Endothelial cell of umbilical vein (primary cell): ENCODE measurements at regions not wholly inside any gene's neighbourhood (a gene's known extent, or its start where the extent isn't known, plus 50 kb on each side); places are given as distances from the start of the nearest gene placed in this dataset.

Experiments
- BruUV-seq: library from RNA; stranded (reverse); fragments of 400-500 nt; replicated peaks from 2 replicates; lab custom pipeline; 2021; lab: Mats Ljungman, UMichigan
- CTCF ChIA-PET: fragments of 300-600, 350-600 bp; sonication (Branson Sonifier 250); formaldehyde crosslinking; loops from one replicate; lab custom pipeline; 2021; ENCODE audit warnings: antibody characterized with exemption, inconsistent platforms; lab: Charles Lee
- POLR2A ChIA-PET: fragments of 300-600, 350-600 bp; sonication (Branson Sonifier 250); formaldehyde crosslinking; loops from one replicate; lab custom pipeline; 2021; ENCODE audit warnings: antibody characterized with exemption, inconsistent platforms; lab: Charles Lee
- DNase-seq: peaks from one replicate; pipeline ENCODE4 v3.0.0-alpha.2; 2011; ENCODE audit warnings: low read depth, low spot score
- FAIRE-seq: peaks from 2 replicates; lab custom pipeline; 2011; peaks lifted over from hg19 to GRCh38; lab: Jason Lieb, UNC
- H2AFZ ChIP-seq: 2 replicates; pipeline ENCODE4 v1.6.0; 2012; ENCODE audit warnings: low read depth, low read length, control low read depth, inconsistent platforms
- H3K27ac ChIP-seq: 2 replicates; pipeline ENCODE4 v1.5.1; 2011; ENCODE audit warnings: low read depth, mild to moderate bottlenecking, control low read depth, low read length, moderate library complexity; ENCODE audit not compliant: insufficient read depth
- H3K27me3 ChIP-seq, 2 experiments: 2 replicates each; pipeline versions ENCODE4 v1.6.0 to v1.6.1; 2011; ENCODE audit warnings: low read length in 2 of 2, mixed read lengths in 1 of 2; ENCODE audit not compliant: control insufficient read depth in 2 of 2, insufficient read depth in 2 of 2
- H3K36me3 ChIP-seq, 2 experiments: 2 replicates in 1 of 2; 3 replicates in 1 of 2; pipeline ENCODE4 v1.5.1; 2011; ENCODE audit warnings: low read length in 2 of 2, mild to moderate bottlenecking in 1 of 2, moderate library complexity in 1 of 2; ENCODE audit not compliant: control insufficient read depth in 2 of 2, insufficient read depth in 2 of 2; ENCODE audit errors: extremely low read depth in 1 of 2
- H3K4me1 ChIP-seq: 3 replicates; pipeline ENCODE4 v1.5.1; 2011; ENCODE audit warnings: mild to moderate bottlenecking, low read length; ENCODE audit not compliant: control insufficient read depth, insufficient read depth; ENCODE audit errors: extremely low read depth
- H3K4me2 ChIP-seq: 2 replicates; pipeline ENCODE4 v1.6.1; 2011; ENCODE audit warnings: low read length, control low read depth, mixed read lengths; ENCODE audit not compliant: insufficient read depth
- H3K4me3 ChIP-seq, 3 experiments: fragments of 200-600 bp in 1 of 3; sonication (generic), shearing (Covaris generic) in 1 of 3; replicated peaks in 1 of 3; 2 replicates each; pipeline ENCODE4 v1.5.1; 2011 to 2016; ENCODE audit warnings: control low read depth in 3 of 3, low read length in 3 of 3, mild to moderate bottlenecking in 2 of 3, inconsistent platforms in 1 of 3, low read depth in 1 of 3, moderate library complexity in 1 of 3; ENCODE audit not compliant: insufficient read depth in 1 of 3
- H3K79me2 ChIP-seq: 2 replicates; pipeline ENCODE4 v1.6.0; 2012; ENCODE audit warnings: low read length, inconsistent platforms; ENCODE audit not compliant: control insufficient read depth, insufficient read depth
- H3K9ac ChIP-seq: replicated peaks from 2 replicates; pipeline ENCODE3; 2011; ENCODE audit warnings: low read length, control low read depth; ENCODE audit not compliant: insufficient read depth; ENCODE audit errors: extremely low read depth
- H3K9me1 ChIP-seq: replicated peaks from 3 replicates; pipeline ENCODE4 v1.6.0; 2011; ENCODE audit warnings: mild to moderate bottlenecking, low read length; ENCODE audit not compliant: control insufficient read depth, insufficient read depth; ENCODE audit errors: extremely low read depth
- H3K9me3 ChIP-seq: replicated peaks from 2 replicates; pipeline ENCODE4 v1.5.1; 2012; ENCODE audit warnings: low read length, inconsistent platforms; ENCODE audit not compliant: control insufficient read depth, insufficient read depth
- H4K20me1 ChIP-seq: replicated peaks from 2 replicates; pipeline ENCODE3; 2011; ENCODE audit warnings: mild to moderate bottlenecking, low read length; ENCODE audit not compliant: control insufficient read depth, insufficient read depth; ENCODE audit errors: extremely low read depth
- CTCF ChIP-seq, 2 donors: IDR thresholded peaks; 1 replicate in 1 of 2; 2 replicates in 1 of 2; pipeline ENCODE4 v1.5.1; 2011; ENCODE audit warnings: low read length in 2 of 2, mild to moderate bottlenecking in 2 of 2, moderate library complexity in 2 of 2, control low read depth in 1 of 2, inconsistent platforms in 1 of 2, low read depth in 1 of 2; ENCODE audit not compliant: insufficient read depth in 1 of 2; ENCODE audit errors: extremely low read depth in 1 of 2
- EZH2 ChIP-seq: IDR thresholded peaks from 2 replicates; pipeline ENCODE4 v1.6.1; 2012; ENCODE audit warnings: borderline replicate concordance, low read depth, mild to moderate bottlenecking, moderate library complexity, low read length, inconsistent platforms; ENCODE audit not compliant: severe bottlenecking
- FOS ChIP-seq: IDR thresholded peaks from 2 replicates; pipeline ENCODE4 v1.6.1; 2011; ENCODE audit warnings: mild to moderate bottlenecking, low read length, moderate library complexity, borderline replicate concordance; ENCODE audit not compliant: insufficient read depth
- GATA2 ChIP-seq: IDR thresholded peaks from 2 replicates; pipeline ENCODE4 v1.7.0; 2011; ENCODE audit warnings: low read depth, mild to moderate bottlenecking, moderate library complexity, mixed read lengths, low read length; ENCODE audit not compliant: insufficient read length, insufficient read depth
- JUN ChIP-seq: IDR thresholded peaks from 2 replicates; pipeline ENCODE4 v1.6.1; 2011; ENCODE audit warnings: borderline replicate concordance, low read depth; ENCODE audit not compliant: insufficient read length, insufficient read depth
- MYC ChIP-seq: IDR thresholded peaks from one replicate; pipeline ENCODE4 v1.6.1; 2011; ENCODE audit warnings: mild to moderate bottlenecking, low read depth, low read length
- POLR2A ChIP-seq: IDR thresholded peaks from 2 replicates; pipeline ENCODE4 v1.6.1; 2012; ENCODE audit warnings: low read depth, mild to moderate bottlenecking, control low read depth, low read length
- POLR2AphosphoS5 ChIP-seq: IDR thresholded peaks from 2 replicates; pipeline ENCODE4 v1.6.1; 2012; ENCODE audit warnings: low read depth, mild to moderate bottlenecking, control low read depth, low read length, moderate library complexity; ENCODE audit not compliant: insufficient read depth
- dilution Hi-C: fragments of 300-500 bp; cut with MboI; formaldehyde crosslinking; loops from one replicate; pipeline ENCODE4 v1.15.0; 2019; ENCODE audit warnings: low sequenced_read_pairs; ENCODE audit not compliant: extremely low pct_ligation_motif_present
- intact Hi-C: fragments of 100-400 bp; cut with micrococcal nuclease; formaldehyde crosslinking; loops from one replicate; pipeline ENCODE4 v1.10.0; 2022
- TF ChIP-seq, protein P1 (sequence below): IDR thresholded peaks from 2 replicates; pipeline ENCODE4 v1.6.1; 2011; ENCODE audit not compliant: insufficient read depth, insufficient read length

- no TSS peak for BruUV-seq
- H3K4me1 ChIP-seq = no peaks in the 10 kb centered on the region
- ChIA-PET CTCF (no interaction called here), POLR2A (no interaction called here)
- FAIRE-seq (no peak), DNase-seq (no peak)
- H3K9ac ChIP-seq = no peak overlapping the region
- no peaks in the 10 kb centered on the region for H4K20me1 ChIP-seq
- no peak overlapping the region for H3K4me3 ChIP-seq
- no peak overlapping the region for H2AFZ ChIP-seq
- intact Hi-C loops (no loop called here), dilution Hi-C loops (no loop called here)
- H3K4me2 ChIP-seq = no peak overlapping the region
- no peak overlapping the region for H3K27ac ChIP-seq
- H3K36me3 ChIP-seq = no peaks in the 10 kb centered on the region
- no peaks in the 10 kb centered on the region for H3K9me1 ChIP-seq
- H3K79me2 ChIP-seq = no peaks in the 10 kb centered on the region
- H3K27me3 ChIP-seq = no peaks in the 10 kb centered on the region
- no peak for TF ChIP-seq EZH2
- TF ChIP-seq, protein P1, sequence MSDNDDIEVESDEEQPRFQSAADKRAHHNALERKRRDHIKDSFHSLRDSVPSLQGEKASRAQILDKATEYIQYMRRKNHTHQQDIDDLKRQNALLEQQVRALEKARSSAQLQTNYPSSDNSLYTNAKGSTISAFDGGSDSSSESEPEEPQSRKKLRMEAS = no peak
- no peak for TF ChIP-seq MYC
- TF ChIP-seq GATA2 = no peak
- TF ChIP-seq CTCF (IDR thresholded peaks at IDR 0.05; ENCODE audit: extremely low read depth in 1 of 2, insufficient read depth in 1 of 2, low read depth in 1 of 2, low read length in 2 of 2) = no peak
- TF ChIP-seq FOS = no peak
- no peak for TF ChIP-seq JUN
- no peak for TF ChIP-seq POLR2A
- TF ChIP-seq POLR2AphosphoS5 = no peak
- no peaks in the 10 kb centered on the region for H3K9me3 ChIP-seq
Observed at GRCh38 chr6:78059171-78059570, 406.3 kb downstream of the MEI4 start.
